Stimulated activated CD8-positive, alpha-beta memory T cell treated with anti-CD3 and anti-CD28 coated beads, Interleukin-12 subunit alpha, Interleukin-12 subunit beta, amount 100 ng/mL, for 1 hour (primary cell): ENCODE measurements at regions not wholly inside any gene's neighbourhood (a gene's known extent, or its start where the extent isn't known, plus 50 kb on each side); places are given as distances from the start of the nearest gene placed in this dataset.
"Not testable (repeated sequence)": the region's sequence is repeated elsewhere in the genome, so short reads cannot be mapped to it uniquely, and the experiment has no call there.

ENCODE experiments used
- DNase-seq: peaks from one replicate; pipeline ENCODE4 v3.0.0-alpha.2; 2020; ENCODE audit warnings: low read depth

- DNase-seq = no peak
These were observed 890.0 kb upstream of the CITED2 start for GRCh38 chr6:140264431-140264830.

DNA sequence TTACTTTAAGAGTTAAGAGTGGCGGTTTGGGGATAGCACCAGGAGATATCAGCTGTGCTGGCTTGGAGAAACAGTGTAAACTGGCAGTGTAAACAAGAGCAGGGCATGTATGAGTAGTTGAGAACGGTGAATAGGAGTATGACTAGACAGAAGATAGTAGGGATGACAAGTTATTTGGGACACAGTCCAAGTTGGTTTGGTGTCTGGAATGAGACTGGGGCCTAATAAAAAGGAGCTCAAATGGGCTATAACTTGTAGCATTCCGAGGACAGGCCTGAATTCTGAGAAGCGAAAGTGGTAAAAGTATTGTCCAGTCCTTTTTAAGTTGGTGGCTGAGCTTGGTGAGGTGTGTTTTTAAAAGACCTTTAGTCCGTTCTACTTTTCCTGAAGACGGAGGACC is 883.9 kb upstream of the CITED2 start:
- not testable (repeated sequence) for DNase-seq

- no peak for DNase-seq
These were observed 881.8 kb upstream of the CITED2 start for GRCh38 chr6:140256248-140256647.

DNA sequence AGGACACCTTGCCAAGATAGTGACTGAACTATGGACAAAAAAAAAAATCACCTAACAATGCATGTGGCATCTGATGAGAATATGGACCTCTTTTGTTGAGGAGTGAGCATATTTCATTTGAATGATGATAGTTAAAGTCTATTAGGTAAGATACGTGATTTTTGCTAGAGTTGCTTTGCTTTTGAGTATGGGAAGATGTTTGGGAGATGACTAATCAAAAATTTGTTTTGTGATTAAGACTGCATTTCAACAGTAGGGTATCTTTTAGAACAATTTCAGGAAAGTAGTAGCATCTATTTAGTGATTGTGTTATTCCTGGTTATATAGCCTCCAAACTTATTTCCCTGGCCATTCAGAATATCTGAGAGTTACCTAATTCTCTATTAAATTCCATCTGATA is 878.6 kb upstream of the CITED2 start:
- no peak for DNase-seq

DNA sequence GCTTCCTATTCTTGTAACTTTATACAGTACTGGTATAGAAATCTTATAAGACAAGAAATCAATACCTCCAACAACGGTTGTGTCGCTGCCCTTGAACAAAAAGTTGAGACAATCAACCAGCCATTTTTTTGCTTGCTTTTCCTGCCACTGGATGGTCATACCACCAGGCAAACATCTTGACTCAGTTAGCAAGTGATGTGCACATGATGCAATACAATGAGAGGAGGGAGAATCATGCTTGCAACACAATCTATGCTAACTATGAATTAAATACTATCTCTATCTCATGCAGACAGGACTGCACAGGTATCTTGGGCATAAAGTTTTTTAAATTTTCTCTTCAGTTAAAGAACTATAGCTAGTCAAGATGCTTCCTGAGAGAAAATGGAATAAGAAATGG is 877.7 kb upstream of the CITED2 start:
- no peak for DNase-seq

DNA sequence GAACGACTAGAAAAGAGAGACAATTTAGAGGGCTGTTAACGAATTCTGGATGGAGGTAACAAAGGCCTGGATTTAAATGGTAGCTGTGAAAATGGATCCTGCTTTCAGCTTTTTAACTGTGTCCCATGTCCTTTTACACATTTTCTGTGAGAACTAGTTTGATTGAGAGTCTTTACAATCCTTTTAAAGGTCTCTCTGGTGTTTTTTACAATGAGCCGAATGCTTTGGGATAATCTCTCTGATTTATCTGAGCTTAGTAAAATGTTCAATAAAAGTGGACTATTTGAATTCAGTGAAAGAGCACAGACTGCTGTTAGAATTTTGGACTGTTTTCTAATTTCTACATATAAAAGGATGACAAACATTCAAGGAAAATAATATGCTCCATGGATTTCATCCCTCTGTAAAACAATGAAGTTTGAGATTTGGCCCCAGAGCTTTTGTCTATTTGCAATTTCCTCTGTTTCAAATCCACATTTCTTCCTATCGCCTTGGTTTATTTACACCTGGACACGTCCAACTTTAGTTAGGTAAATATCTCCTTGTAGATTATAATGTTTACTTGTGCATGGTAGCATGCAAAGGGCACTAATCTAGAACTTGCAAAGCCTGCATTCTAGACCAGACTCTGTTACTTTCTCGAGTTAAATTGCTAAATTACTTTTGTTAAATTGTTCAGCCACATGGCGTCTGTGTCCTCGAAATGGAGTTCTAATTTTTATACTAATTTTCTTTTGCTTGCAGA is 871.0 kb upstream of the CITED2 start:
- DNase-seq = no peak

GRCh38 chr6:140237251-140237650 is 862.8 kb upstream of the CITED2 start:
- DNase-seq = no peak

DNA sequence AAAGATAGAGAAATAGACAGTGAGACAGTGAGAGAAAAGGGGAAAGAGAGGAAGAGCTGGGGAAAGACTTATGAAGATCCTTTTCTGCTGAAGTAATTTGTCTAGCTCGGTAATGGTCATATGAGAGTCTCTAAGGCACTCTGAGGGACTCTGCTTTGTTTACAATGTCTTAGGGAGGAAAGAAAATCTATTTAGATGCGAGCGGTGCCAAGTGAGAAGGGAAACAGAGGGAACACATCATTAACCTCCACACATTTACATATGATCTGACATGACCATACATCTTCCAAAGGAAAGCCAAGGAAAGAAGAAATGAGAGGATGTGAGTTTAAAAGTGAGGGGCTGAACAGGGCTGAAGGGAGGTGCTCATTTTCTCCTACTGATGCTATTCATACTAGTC is 862.3 kb upstream of the CITED2 start:
- no peak for DNase-seq

DNA sequence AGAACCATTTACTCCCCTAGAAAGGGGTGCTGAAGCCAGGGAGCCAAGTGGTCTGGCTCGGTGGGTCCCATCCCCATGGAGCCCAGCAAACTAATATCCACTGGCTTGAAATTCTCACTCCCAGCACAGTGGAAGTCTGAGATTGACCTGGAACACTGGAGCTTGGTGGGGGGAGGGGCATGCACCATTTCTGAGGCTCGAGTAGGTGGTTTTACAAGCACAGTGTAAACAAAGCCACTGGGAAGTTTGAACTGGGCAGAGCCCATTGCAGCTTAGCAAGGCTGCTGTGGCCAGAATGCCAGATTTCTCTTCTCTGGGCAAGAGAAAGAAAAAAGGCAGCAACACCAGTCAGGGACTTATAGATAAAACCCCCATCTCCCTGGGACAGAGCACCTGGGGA is 855.8 kb upstream of the CITED2 start:
- no peak for DNase-seq

- no peak for DNase-seq
These were observed 854.0 kb upstream of the CITED2 start for GRCh38 chr6:140228491-140228890.

DNA sequence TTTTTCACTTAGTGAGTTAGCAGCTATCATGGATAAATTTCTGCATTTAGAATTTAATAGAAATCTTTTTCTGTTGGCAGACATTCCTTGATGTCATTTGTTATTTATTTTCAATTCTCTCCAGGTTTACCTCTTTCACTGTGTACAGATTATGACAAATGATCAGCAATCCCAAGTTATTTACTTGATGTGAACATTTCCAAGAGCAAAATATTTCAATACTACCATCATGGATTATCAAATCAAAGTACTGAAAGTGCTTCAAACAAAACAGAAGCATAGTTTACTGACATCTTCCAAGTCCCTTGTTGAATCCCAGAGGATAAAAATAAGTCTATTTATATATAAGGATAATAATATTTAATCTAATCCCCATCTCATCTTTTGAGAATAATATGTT is 852.2 kb upstream of the CITED2 start:
- DNase-seq = no peak

GRCh38 chr6:140225701-140226436 is 851.4 kb upstream of the CITED2 start:
- no peak for DNase-seq

DNA sequence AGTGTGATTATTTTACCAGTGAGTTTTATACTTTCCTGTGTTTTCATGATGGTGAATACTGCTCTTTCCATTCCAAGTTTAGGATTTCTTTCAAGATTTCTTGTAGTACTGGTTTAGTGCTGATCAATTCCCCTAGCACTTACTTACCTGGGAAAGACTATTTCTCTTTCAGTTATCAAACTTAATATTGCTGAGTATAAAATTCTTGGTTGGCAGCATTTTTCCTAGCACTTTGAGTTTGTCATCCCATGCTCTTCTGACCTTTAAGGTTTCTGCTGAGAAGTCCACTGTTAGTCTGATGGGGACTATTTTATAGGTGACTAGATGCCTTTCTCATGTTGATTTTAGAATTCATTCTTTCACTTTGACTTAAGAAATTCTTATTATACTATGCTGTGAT is 842.8 kb upstream of the CITED2 start:
- DNase-seq = no peak

- DNase-seq = no peak
These were observed 835.3 kb upstream of the CITED2 start for GRCh38 chr6:140209775-140210174.

GRCh38 chr6:140208286-140208685 is 833.8 kb upstream of the CITED2 start:
- DNase-seq = no peak

DNA sequence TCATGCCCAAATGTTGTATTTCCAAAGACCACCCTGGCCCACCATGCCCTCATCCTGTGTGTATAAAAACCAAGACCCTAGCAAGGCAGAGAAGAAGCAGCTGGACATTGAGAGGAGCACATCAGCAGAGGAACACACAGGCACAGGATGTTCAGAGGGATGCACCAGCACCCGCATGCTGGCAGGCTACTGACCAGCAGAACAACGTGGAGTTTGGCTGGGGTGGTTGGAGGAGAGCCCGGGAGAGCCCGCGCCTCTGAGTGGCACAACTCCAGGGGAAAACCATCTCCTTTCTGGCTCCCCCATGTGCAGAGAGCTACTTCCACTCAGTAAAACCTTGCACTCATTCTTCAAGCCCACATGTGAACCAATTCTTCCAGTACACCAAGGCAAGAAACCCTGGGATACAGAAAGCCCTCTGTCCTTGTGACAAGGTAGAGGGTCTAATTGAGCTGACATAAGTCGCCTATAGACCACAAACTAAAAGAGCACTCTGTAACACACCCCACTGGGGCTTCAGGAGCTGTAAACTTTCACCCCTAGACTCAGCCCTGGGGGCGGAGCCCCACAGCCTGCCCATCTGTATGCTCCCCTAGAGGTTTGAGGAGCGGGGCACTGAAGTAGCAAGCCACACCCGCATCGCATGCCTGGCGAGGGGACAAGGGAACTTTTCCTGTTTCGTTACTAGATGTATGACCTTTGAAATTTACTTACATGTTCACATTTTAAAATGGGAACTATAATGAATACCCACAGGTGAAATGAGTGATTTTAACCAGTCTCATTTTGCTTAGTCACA is 831.5 kb upstream of the CITED2 start:
- DNase-seq = no peak

DNA sequence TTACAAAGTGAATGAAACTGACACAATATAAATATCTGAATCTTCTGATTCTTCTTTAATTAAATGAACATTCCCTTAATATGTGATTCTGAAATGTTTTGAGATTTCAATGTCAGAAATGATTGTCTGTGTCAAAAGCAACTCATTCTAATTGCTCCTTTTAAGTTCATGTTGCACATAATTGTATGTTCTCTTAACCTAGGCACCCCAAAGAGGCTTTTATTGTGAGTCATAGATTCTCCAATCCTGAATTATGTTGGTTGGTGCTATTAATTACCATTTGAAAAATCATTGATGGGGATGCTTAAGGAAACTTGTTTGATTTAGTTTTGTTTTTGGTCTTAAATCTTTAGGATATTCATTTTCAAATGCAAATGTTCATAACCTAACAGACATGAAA is 829.7 kb upstream of the CITED2 start:
- DNase-seq = no peak

- no peak for DNase-seq
These were observed 829.3 kb upstream of the CITED2 start for GRCh38 chr6:140203661-140204147.

DNA sequence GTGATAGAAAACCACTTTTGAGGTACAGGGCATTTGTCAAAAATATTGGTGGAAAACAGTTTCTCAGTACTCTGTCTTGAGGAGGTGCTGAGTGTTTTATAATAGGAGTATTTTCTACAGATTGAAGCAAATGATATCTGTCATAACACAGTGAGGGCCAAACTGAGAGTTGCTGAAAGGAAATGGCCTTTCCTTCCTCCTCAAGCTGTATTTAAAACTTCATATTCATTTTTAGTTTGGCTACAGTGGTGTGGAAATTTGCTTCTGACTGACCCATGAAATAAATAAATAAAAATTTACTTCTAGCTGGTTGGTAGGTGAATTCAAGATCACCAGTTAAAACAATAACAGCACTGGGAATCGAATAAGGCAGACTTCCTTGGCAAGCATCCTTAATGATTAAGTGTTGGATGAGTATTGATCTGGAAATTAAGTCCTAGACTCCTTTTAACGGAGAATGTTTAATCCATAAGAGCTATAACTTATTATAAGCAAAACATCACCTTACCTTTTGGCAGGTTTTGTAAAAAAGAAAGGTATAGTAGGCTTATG is 828.6 kb upstream of the CITED2 start:
- DNase-seq = no peak

DNA sequence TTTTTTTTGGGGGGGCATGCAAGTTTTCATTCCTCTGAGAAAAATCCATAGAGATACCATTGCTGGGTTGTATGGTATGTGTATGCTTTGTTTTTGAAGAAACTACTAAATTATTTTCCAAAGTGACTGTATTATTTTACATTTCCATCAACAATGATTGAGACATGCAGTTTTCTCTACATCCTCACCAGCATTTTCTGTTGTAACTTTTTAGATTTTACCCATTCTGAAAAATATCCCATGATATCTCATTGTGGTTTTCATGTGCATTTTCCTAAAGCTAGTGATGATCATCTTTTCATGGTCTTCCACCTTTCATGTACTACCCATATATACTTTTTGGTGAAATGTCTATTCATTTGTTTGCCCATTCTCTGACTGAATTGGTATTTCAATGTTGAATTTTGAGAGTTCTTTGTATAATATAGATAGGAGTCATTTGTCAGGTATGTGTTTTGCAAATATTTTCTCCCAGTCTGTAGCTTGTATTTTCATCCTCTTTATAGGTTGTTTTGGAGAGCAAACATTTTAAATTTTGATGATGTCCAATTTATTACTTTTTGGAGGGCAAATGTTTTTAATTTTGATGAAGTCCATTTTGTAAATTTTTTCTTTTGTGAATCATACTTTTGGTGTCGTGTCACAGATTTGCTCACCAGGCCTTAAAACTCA is 827.5 kb upstream of the CITED2 start:
- no peak for DNase-seq

- no peak for DNase-seq
These were observed 818.8 kb upstream of the CITED2 start for GRCh38 chr6:140193269-140193668.

DNA sequence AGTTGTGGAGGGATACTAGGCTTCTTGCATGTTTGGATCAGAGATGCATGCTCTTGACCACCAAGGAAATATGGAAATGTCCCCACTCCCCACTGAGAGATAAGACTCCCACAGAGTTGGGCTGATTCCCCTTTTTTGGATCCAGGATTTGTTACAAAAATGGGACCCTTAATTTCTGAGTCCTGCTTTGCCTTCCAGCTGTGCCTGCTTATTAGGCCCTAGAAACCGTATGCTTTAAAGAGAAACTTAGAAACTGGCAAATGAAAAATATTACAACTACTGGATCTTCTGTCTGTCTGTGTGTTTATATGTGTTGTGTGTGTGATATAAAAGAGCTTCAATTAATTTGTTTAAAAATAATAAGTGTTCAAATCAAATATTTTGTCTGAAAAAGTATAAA is 817.6 kb upstream of the CITED2 start:
- no peak for DNase-seq
